Transverse colon (tissue), 4 donors: ENCODE measurements at regions not wholly inside any gene's neighbourhood (a gene's known extent, or its start where the extent isn't known, plus 50 kb on each side); places are given as distances from the start of the nearest gene placed in this dataset.

ENCODE experiments used
- DNase-seq: peaks from one replicate; pipeline ENCODE4 v3.0.0-alpha.2; 2019
- H3K27ac ChIP-seq, 4 donors: fragments of 200-600 bp; sonication (generic); 2 replicates each; pipeline ENCODE4 v1.5.1; 2016 to 2018; ENCODE audit warnings: inconsistent platforms in 4 of 4
- H3K27me3 ChIP-seq: fragments of 200-600 bp; sonication (generic); 2 replicates; pipeline ENCODE4 v1.5.1; 2017; ENCODE audit warnings: inconsistent platforms
- H3K36me3 ChIP-seq, 4 donors: fragments of 200-600 bp; sonication (generic); 2 replicates each; pipeline ENCODE4 v1.5.1; 2017 to 2019; ENCODE audit warnings: inconsistent platforms in 4 of 4
- H3K4me1 ChIP-seq, 4 donors: fragments of 200-600 bp; sonication (generic); 2 replicates each; pipeline ENCODE4 v1.5.1; 2017 to 2020; ENCODE audit warnings: inconsistent platforms in 4 of 4
- H3K4me3 ChIP-seq, 4 donors: fragments of 200-600 bp; sonication (generic); 1 replicate in 1 of 4; 2 replicates in 3 of 4; pipeline versions ENCODE4 v1.5.1 to v1.6.1; 2017 to 2019; ENCODE audit warnings: inconsistent platforms in 4 of 4
- H3K9me3 ChIP-seq, 2 donors: fragments of 200-600 bp; sonication (generic); 2 replicates each; pipeline ENCODE4 v1.5.1; 2017 to 2019; ENCODE audit warnings: inconsistent platforms in 2 of 2
- CTCF ChIP-seq, 5 experiments: fragments of 200-600 bp in 3 of 5; fragments of 450-650 bp in 2 of 5; sonication (generic) in 3 of 5; IDR thresholded peaks; 1 replicate in 2 of 5; 2 replicates in 3 of 5; pipeline ENCODE4 v1.5.1; 2016 to 2017; ENCODE audit warnings: antibody characterized with exemption in 5 of 5, inconsistent platforms in 3 of 5, mild to moderate bottlenecking in 2 of 5, moderate library complexity in 1 of 5
- EP300 ChIP-seq: sonication (generic); formaldehyde crosslinking; IDR thresholded peaks from one replicate; pipeline ENCODE4 v1.6.1; 2017; ENCODE audit warnings: antibody characterized with exemption, low read depth
- POLR2A ChIP-seq: fragments of 450-650 bp; IDR thresholded peaks from one replicate; pipeline ENCODE4 v1.6.1; 2016; ENCODE audit warnings: antibody characterized with exemption, mild to moderate bottlenecking, moderate library complexity
- POLR2AphosphoS5 ChIP-seq, 3 donors: sonication (generic); formaldehyde crosslinking; IDR thresholded peaks; one replicate each; pipeline ENCODE4 v1.6.1; 2016; ENCODE audit warnings: antibody characterized with exemption in 3 of 3
- WGBS, 2 donors: methylation state at CpG; one replicate each; pipeline ENCODE4 v1.1.5; 2018; ENCODE audit warnings: low coverage in 1 of 2; 5-methylcytosine and 5-hydroxymethylcytosine counted together
- in situ Hi-C, 4 donors: fragments of 200-750 bp; cut with MboI; loops; one replicate each; pipeline versions ENCODE4 v1.15.0 to v1.15.1; 2017; ENCODE audit warnings: low sequenced_read_pairs in 3 of 4, low pct_ligation_motif_present in 1 of 4, low pct_unique_long_range_greater_than_20kb in 1 of 4
- intact Hi-C: fragments of 100-400 bp; cut with DNase I; formaldehyde crosslinking; loops from one replicate; pipeline ENCODE4 v1.15.1; 2023; ENCODE audit warnings: low total_unique reads

DNA sequence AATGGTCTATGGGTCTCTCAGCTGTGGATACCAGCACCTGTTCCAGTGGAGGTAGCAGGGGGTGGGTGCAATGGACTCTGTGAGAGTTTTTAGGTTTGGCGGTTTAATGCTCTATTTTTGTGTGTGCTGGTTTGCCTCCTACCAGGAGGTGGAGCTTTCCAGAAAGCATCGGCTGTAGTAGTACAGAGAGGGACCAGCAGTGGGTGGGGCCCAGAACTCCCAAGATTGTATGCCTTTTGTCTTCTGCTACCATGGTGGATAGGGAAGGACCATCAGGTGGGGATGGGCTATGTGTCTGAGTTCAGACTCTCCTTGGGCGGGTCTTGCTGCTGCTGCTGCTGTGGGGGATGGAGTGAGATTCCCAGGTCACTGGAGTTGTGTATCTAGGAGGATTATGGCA is 557.2 kb upstream of the GRID2 start:
- intact Hi-C loops = no loop called here
- no peaks in the 10 kb centered on the region for H3K4me1 ChIP-seq
- WGBS, 2 donors = 90% methylated on average over 3 of the region's 3 CpGs; no CpG with 5 or more reads in 1 of the 2 donors
- no peaks in the 10 kb centered on the region for H3K27me3 ChIP-seq
- DNase-seq = no peak
- H3K27ac ChIP-seq = no peak overlapping the region
- H3K4me3 ChIP-seq = no peak overlapping the region
- in situ Hi-C loops = no loop called here
- no peaks in the 10 kb centered on the region for H3K9me3 ChIP-seq
- no peaks in the 10 kb centered on the region for H3K36me3 ChIP-seq
- no peak for TF ChIP-seq CTCF (IDR thresholded peaks at IDR 0.05)
- no peak for TF ChIP-seq POLR2A
- TF ChIP-seq EP300 = no peak

GRCh38 chr4:91751961-91752360 is 551.8 kb upstream of the GRID2 start:
- DNase-seq = no peak
- no peak overlapping the region for H3K27ac ChIP-seq
- TF ChIP-seq CTCF (IDR thresholded peaks at IDR 0.05) (no peak), POLR2A (no peak), EP300 (no peak), POLR2AphosphoS5 (IDR thresholded peaks at IDR 0.05) (no peak)
- H3K9me3 ChIP-seq = no peaks in the 10 kb centered on the region
- in situ Hi-C loops = no loop called here
- no peaks in the 10 kb centered on the region for H3K4me1 ChIP-seq
- H3K36me3 ChIP-seq = no peaks in the 10 kb centered on the region
- intact Hi-C loops = no loop called here
- no peak overlapping the region for H3K4me3 ChIP-seq
- H3K27me3 ChIP-seq = no peaks in the 10 kb centered on the region
- 77 to 85% methylated on average over 1 of the region's 1 CpG for WGBS, 2 donors

DNA sequence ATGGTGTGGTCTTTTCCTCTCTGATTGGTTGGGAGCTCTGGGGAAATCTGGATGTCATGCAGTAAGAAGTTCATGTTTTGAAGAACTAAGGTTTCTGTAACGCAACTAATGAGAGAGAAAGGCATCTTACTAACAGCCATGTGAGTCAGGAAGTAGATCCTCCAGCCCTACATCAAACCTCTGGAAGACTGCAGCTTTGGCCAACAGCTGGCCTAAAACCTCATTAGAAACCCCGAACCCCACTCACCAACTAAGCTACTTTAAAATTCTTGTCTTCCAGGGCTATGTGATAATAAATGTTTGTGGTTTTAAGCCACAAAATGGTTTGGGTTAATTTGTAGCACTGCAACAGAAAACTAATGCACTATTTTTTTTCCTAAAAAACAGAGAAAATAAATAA is 549.0 kb upstream of the GRID2 start:
- 79 to 80% methylated on average over 2 of the region's 2 CpGs for WGBS, 2 donors
- intact Hi-C loops = no loop called here
- TF ChIP-seq EP300 (no peak), POLR2AphosphoS5 (IDR thresholded peaks at IDR 0.05) (no peak), CTCF (IDR thresholded peaks at IDR 0.05) (no peak), POLR2A (no peak)
- Histone ChIP-seq H3K4me3 (no peak overlapping the region), H3K36me3 (no peaks in the 10 kb centered on the region), H3K27me3 (no peaks in the 10 kb centered on the region), H3K9me3 (no peaks in the 10 kb centered on the region), H3K27ac (no peak overlapping the region), H3K4me1 (no peaks in the 10 kb centered on the region)
- no peak for DNase-seq
- in situ Hi-C loops = no loop called here

- intact Hi-C loops (no loop called here), in situ Hi-C loops (no loop called here)
- no peaks in the 10 kb centered on the region for H3K9me3 ChIP-seq
- no peak for DNase-seq
- TF ChIP-seq POLR2A = no peak
- TF ChIP-seq EP300 = no peak
- TF ChIP-seq POLR2AphosphoS5 (IDR thresholded peaks at IDR 0.05) = no peak
- TF ChIP-seq CTCF (IDR thresholded peaks at IDR 0.05) = no peak
- no peaks in the 10 kb centered on the region for H3K4me1 ChIP-seq
- no peaks in the 10 kb centered on the region for H3K36me3 ChIP-seq
- H3K27ac ChIP-seq = no peak overlapping the region
- H3K27me3 ChIP-seq = no peaks in the 10 kb centered on the region
- WGBS, 2 donors = 73 to 79% methylated on average over 1 of the region's 1 CpG
- no peak overlapping the region for H3K4me3 ChIP-seq
These were observed 545.3 kb upstream of the GRID2 start for GRCh38 chr4:91758487-91758886.
